ENCODE measurements at regions not wholly inside any gene's neighbourhood (a gene's known extent, or its start where the extent isn't known, plus 50 kb on each side); places are given as distances from the start of the nearest gene placed in this dataset.

- ChIA-PET CTCF (ENCODE audit: unreplicated experiment) (no interaction called here), POLR2A (no interaction called here)
- Histone ChIP-seq H3K4me1 (ENCODE audit: insufficient read depth, low read length, poor library complexity, severe bottlenecking) (peaks cover 48% of the 10 kb centered on the region), H3K4me3 (ENCODE audit: low read depth, low read length, poor library complexity, severe bottlenecking) (no peak overlapping the region), H3K27ac (ENCODE audit: low read depth, low read length, poor library complexity, severe bottlenecking) (no peak overlapping the region), H3K4me2 (ENCODE audit: low read length) (no peak overlapping the region), H3K9me3 (ENCODE audit: low read length) (no peaks in the 10 kb centered on the region), H2AFZ (ENCODE audit: low read length) (no peak overlapping the region), H3K9me2 (ENCODE audit: insufficient read depth, low read length) (no peaks in the 10 kb centered on the region), H4K20me1 (ENCODE audit: insufficient read depth, low read length) (no peaks in the 10 kb centered on the region), H3K36me3 (ENCODE audit: insufficient read depth, low read length) (no peaks in the 10 kb centered on the region), H3K79me2 (ENCODE audit: insufficient read depth, low read depth, low read length) (no peaks in the 10 kb centered on the region)
- intact Hi-C loops (cut with micrococcal nuclease; ENCODE audit: unreplicated experiment): no loop called here
- no peak for DNase-seq (ENCODE audit: low spot score)
- BruUV-seq (replicated peaks): no TSS peak
- TF ChIP-seq EZH2phosphoT487 (IDR thresholded peaks at IDR 0.05; ENCODE audit: borderline replicate concordance, low read depth, low read length) (no peak), CTCF (conservative IDR thresholded peaks at IDR 0.05; ENCODE audit: low read length) (no peak)
Observed at GRCh38 chr11:127249576-127249975, 249.0 kb upstream of the KIRREL3 start.

GRCh38 chr11:127248476-127248875 lies 247.9 kb upstream of the KIRREL3 start:
- intact Hi-C loops (cut with micrococcal nuclease; ENCODE audit: unreplicated experiment): no loop called here
- ChIA-PET POLR2A (no interaction called here), CTCF (ENCODE audit: unreplicated experiment) (no interaction called here)
- Histone ChIP-seq H2AFZ (ENCODE audit: low read length) (0 out of 2 replicates have a peak overlapping the region, but pooled peaks have one; percentile 10), H3K79me2 (ENCODE audit: insufficient read depth, low read depth, low read length) (no peaks in the 10 kb centered on the region), H3K4me2 (ENCODE audit: low read length) (peak overlapping the region; percentile 66), H3K4me3 (ENCODE audit: low read depth, low read length, poor library complexity, severe bottlenecking) (no peak overlapping the region), H4K20me1 (ENCODE audit: insufficient read depth, low read length) (no peaks in the 10 kb centered on the region), H3K9me2 (ENCODE audit: insufficient read depth, low read length) (no peaks in the 10 kb centered on the region), H3K4me1 (ENCODE audit: insufficient read depth, low read length, poor library complexity, severe bottlenecking) (peaks cover 43% of the 10 kb centered on the region), H3K27ac (ENCODE audit: low read depth, low read length, poor library complexity, severe bottlenecking) (no peak overlapping the region), H3K36me3 (ENCODE audit: insufficient read depth, low read length) (no peaks in the 10 kb centered on the region), H3K9me3 (ENCODE audit: low read length) (no peaks in the 10 kb centered on the region)
- DNase-seq (ENCODE audit: low spot score): no peak
- TF ChIP-seq EZH2phosphoT487 (IDR thresholded peaks at IDR 0.05; ENCODE audit: borderline replicate concordance, low read depth, low read length): no peak
- no peak for TF ChIP-seq CTCF (conservative IDR thresholded peaks at IDR 0.05; ENCODE audit: low read length)
- no TSS peak for BruUV-seq (replicated peaks)

- Histone ChIP-seq H3K4me3 (ENCODE audit: low read depth, low read length, poor library complexity, severe bottlenecking) (peak overlapping the region; percentile 24), H2AFZ (ENCODE audit: low read length) (0 out of 2 replicates have a peak overlapping the region, but pooled peaks have one; percentile 39), H4K20me1 (ENCODE audit: insufficient read depth, low read length) (no peaks in the 10 kb centered on the region), H3K9me3 (ENCODE audit: low read length) (no peaks in the 10 kb centered on the region), H3K4me2 (ENCODE audit: low read length) (peak overlapping the region; percentile 66), H3K27ac (ENCODE audit: low read depth, low read length, poor library complexity, severe bottlenecking) (no peak overlapping the region), H3K9me2 (ENCODE audit: insufficient read depth, low read length) (no peaks in the 10 kb centered on the region), H3K79me2 (ENCODE audit: insufficient read depth, low read depth, low read length) (no peaks in the 10 kb centered on the region), H3K36me3 (ENCODE audit: insufficient read depth, low read length) (no peaks in the 10 kb centered on the region), H3K4me1 (ENCODE audit: insufficient read depth, low read length, poor library complexity, severe bottlenecking) (peaks cover 34% of the 10 kb centered on the region)
- ChIA-PET POLR2A (no interaction called here), CTCF (ENCODE audit: unreplicated experiment) (no interaction called here)
- TF ChIP-seq CTCF (conservative IDR thresholded peaks at IDR 0.05; ENCODE audit: low read length) (no peak), EZH2phosphoT487 (IDR thresholded peaks at IDR 0.05; ENCODE audit: borderline replicate concordance, low read depth, low read length) (no peak)
- no TSS peak for BruUV-seq (replicated peaks)
- intact Hi-C loops (cut with micrococcal nuclease; ENCODE audit: unreplicated experiment): no loop called here
- DNase-seq (ENCODE audit: low spot score): peak; percentile 42
Observed at GRCh38 chr11:127247261-127247851, 246.8 kb upstream of the KIRREL3 start.
